ENCODE measurements at regions not wholly inside any gene's neighbourhood (a gene's known extent, or its start where the extent isn't known, plus 50 kb on each side); places are given as distances from the start of the nearest gene placed in this dataset.
"Not testable (repeated sequence)": the region's sequence is repeated elsewhere in the genome, so short reads cannot be mapped to it uniquely, and the experiment has no call there.

- DNase-seq (ENCODE audit: low spot score) = no peak
These were observed 488.1 kb upstream of the ARX start for GRCh38 chrX:25503826-25504225.

GRCh38 chrX:25507801-25508200 lies 492.0 kb upstream of the ARX start:
- no peak for DNase-seq (ENCODE audit: low spot score)

- no peak for DNase-seq (ENCODE audit: low spot score)
These were observed 503.5 kb upstream of the ARX start for GRCh38 chrX:25519258-25519657.

GRCh38 chrX:25522443-25523010 lies 506.8 kb upstream of the ARX start:
- not testable (repeated sequence) for DNase-seq (ENCODE audit: low spot score)

GRCh38 chrX:25523574-25524540 lies 508.1 kb upstream of the ARX start:
- peak; percentile 15 for DNase-seq (ENCODE audit: low spot score)

- DNase-seq (ENCODE audit: low spot score) = no peak
These were observed 511.4 kb upstream of the ARX start for GRCh38 chrX:25527156-25527555.

- no peak for DNase-seq (ENCODE audit: low spot score)
These were observed 511.8 kb upstream of the ARX start for GRCh38 chrX:25527596-25527995.

GRCh38 chrX:25531096-25531495 lies 515.3 kb upstream of the ARX start:
- DNase-seq (ENCODE audit: low spot score) = no peak

GRCh38 chrX:25534091-25534490 lies 518.3 kb upstream of the ARX start:
- DNase-seq (ENCODE audit: low spot score) = no peak

- DNase-seq (ENCODE audit: low spot score) = no peak
These were observed 520.7 kb upstream of the ARX start for GRCh38 chrX:25536307-25536970.

- DNase-seq (ENCODE audit: low spot score) = no peak
These were observed 521.9 kb upstream of the ARX start for GRCh38 chrX:25537699-25538098.

GRCh38 chrX:25544641-25545040 lies 528.9 kb upstream of the ARX start:
- no peak for DNase-seq (ENCODE audit: low spot score)

- DNase-seq (ENCODE audit: low spot score) = no peak
These were observed 533.0 kb upstream of the ARX start for GRCh38 chrX:25548811-25549210.

- DNase-seq (ENCODE audit: low spot score) = no peak
These were observed 539.8 kb upstream of the ARX start for GRCh38 chrX:25555521-25555920.

GRCh38 chrX:25558137-25558536 lies 542.4 kb upstream of the ARX start:
- DNase-seq (ENCODE audit: low spot score) = no peak

- DNase-seq (ENCODE audit: low spot score) = no peak
These were observed 545.4 kb upstream of the ARX start for GRCh38 chrX:25561190-25561589.

GRCh38 chrX:25573631-25574030 lies 557.9 kb upstream of the ARX start:
- DNase-seq (ENCODE audit: low spot score) = no peak

GRCh38 chrX:25596921-25597320 lies 541.2 kb upstream of the MAGEB18 start:
- no peak for DNase-seq (ENCODE audit: low spot score)

- DNase-seq (ENCODE audit: low spot score) = no peak
These were observed 540.6 kb upstream of the MAGEB18 start for GRCh38 chrX:25597551-25597950.

- no peak for DNase-seq (ENCODE audit: low spot score)
These were observed 539.1 kb upstream of the MAGEB18 start for GRCh38 chrX:25599061-25599460.

GRCh38 chrX:25600776-25601175 lies 537.4 kb upstream of the MAGEB18 start:
- no peak for DNase-seq (ENCODE audit: low spot score)

- no peak for DNase-seq (ENCODE audit: low spot score)
These were observed 536.8 kb upstream of the MAGEB18 start for GRCh38 chrX:25601323-25601722.

GRCh38 chrX:25618248-25618647 lies 519.9 kb upstream of the MAGEB18 start:
- no peak for DNase-seq (ENCODE audit: low spot score)
